GM19351 (cell line): ENCODE measurements at regions not wholly inside any gene's neighbourhood (a gene's known extent, or its start where the extent isn't known, plus 50 kb on each side); places are given as distances from the start of the nearest gene placed in this dataset.
A peak's percentile ranks its signal among the peaks of the same experiment; 100 is the strongest.
"Not testable (repeated sequence)": the region's sequence is repeated elsewhere in the genome, so short reads cannot be mapped to it uniquely, and the experiment has no call there.

Source experiments
- ATAC-seq: cut with Tn5 transposase; IDR thresholded peaks from one replicate; pipeline ENCODE4 v1.9.1; 2021; ENCODE audit warnings: mild to moderate bottlenecking, moderate library complexity; ENCODE audit not compliant: unreplicated experiment

GRCh38 chr3:135549928-135550494 is 415.5 kb upstream of the PPP2R3A start:
- no peak for ATAC-seq

- peak; percentile 56 for ATAC-seq
These were observed 409.4 kb upstream of the PPP2R3A start for GRCh38 chr3:135556174-135556573.

GRCh38 chr3:135558150-135558783 is 407.3 kb upstream of the PPP2R3A start:
- ATAC-seq: no peak

- no peak for ATAC-seq
These were observed 406.6 kb upstream of the PPP2R3A start for GRCh38 chr3:135558906-135559305.

GRCh38 chr3:135559802-135560201 is 405.7 kb upstream of the PPP2R3A start:
- no peak for ATAC-seq

GRCh38 chr3:135560847-135561246 is 404.7 kb upstream of the PPP2R3A start:
- no peak for ATAC-seq

GRCh38 chr3:135564696-135565095 is 400.8 kb upstream of the PPP2R3A start:
- no peak for ATAC-seq

- no peak for ATAC-seq
These were observed 400.0 kb upstream of the PPP2R3A start for GRCh38 chr3:135565546-135565945.

GRCh38 chr3:135567223-135567622 is 398.3 kb upstream of the PPP2R3A start:
- ATAC-seq: no peak

- ATAC-seq: no peak
These were observed 388.8 kb upstream of the PPP2R3A start for GRCh38 chr3:135576751-135577150.

- no peak for ATAC-seq
These were observed 383.7 kb upstream of the PPP2R3A start for GRCh38 chr3:135581806-135582205.

GRCh38 chr3:135582800-135583199 is 382.7 kb upstream of the PPP2R3A start:
- ATAC-seq: no peak

- no peak for ATAC-seq
These were observed 369.0 kb upstream of the PPP2R3A start for GRCh38 chr3:135596563-135596962.

GRCh38 chr3:135597855-135598254 is 367.7 kb upstream of the PPP2R3A start:
- no peak for ATAC-seq

- no peak for ATAC-seq
These were observed 366.9 kb upstream of the PPP2R3A start for GRCh38 chr3:135598597-135598996.

GRCh38 chr3:135604512-135604911 is 361.0 kb upstream of the PPP2R3A start:
- not testable (repeated sequence) for ATAC-seq

- no peak for ATAC-seq
These were observed 347.4 kb upstream of the PPP2R3A start for GRCh38 chr3:135618123-135618522.

GRCh38 chr3:135621184-135621920 is 344.2 kb upstream of the PPP2R3A start:
- ATAC-seq: no peak

GRCh38 chr3:135622215-135622614 is 343.3 kb upstream of the PPP2R3A start:
- ATAC-seq: no peak

- no peak for ATAC-seq
These were observed 342.9 kb upstream of the PPP2R3A start for GRCh38 chr3:135622656-135623055.

GRCh38 chr3:135623558-135623957 is 342.0 kb upstream of the PPP2R3A start:
- no peak for ATAC-seq

GRCh38 chr3:135627057-135627456 is 338.5 kb upstream of the PPP2R3A start:
- ATAC-seq: no peak
